Loucy (cell line): ENCODE measurements at regions not wholly inside any gene's neighbourhood (a gene's known extent, or its start where the extent isn't known, plus 50 kb on each side); places are given as distances from the start of the nearest gene placed in this dataset.

ENCODE experiments used
- CTCF ChIP-seq: fragments of 200-600 bp; sonication (generic); conservative IDR thresholded peaks from 2 replicates; pipeline ENCODE4 v1.5.1; 2014; ENCODE audit warnings: mild to moderate bottlenecking, antibody characterized with exemption, low read length
- EZH2phosphoT487 ChIP-seq: fragments of 200-600 bp; IDR thresholded peaks from 2 replicates; pipeline ENCODE4 v1.6.1; 2018; ENCODE audit warnings: antibody characterized with exemption, mild to moderate bottlenecking, moderate library complexity, borderline replicate concordance

DNA sequence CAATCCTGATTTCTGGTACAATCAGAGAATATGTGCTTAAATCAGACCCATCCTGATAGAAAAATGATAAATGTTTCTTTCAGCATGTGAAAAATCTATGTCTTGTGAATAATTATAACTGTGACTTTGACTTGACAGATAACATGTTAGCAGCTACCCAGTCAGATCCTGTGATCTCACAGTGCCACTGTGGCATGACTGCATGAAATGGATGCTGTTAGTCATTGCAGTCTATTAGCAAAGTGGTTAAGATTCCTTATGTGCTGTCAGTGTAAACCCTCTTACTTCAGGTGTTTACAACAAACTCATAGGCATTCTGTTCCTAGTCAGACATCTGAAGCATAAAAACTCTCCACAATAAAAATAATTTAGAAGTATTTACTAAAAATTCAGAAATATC lies 244.6 kb upstream of the RND3 start:
- no peak for TF ChIP-seq CTCF
- no peak for TF ChIP-seq EZH2phosphoT487
